GM21526 (cell line): ENCODE measurements at regions not wholly inside any gene's neighbourhood (a gene's known extent, or its start where the extent isn't known, plus 50 kb on each side); places are given as distances from the start of the nearest gene placed in this dataset.

ENCODE experiments used
- ATAC-seq: cut with Tn5 transposase; IDR thresholded peaks from one replicate; pipeline ENCODE4 v1.9.1; 2021; ENCODE audit warnings: moderate library complexity; ENCODE audit not compliant: unreplicated experiment, low FRiP score

GRCh38 chr4:60089546-60090273 is 1110.4 kb upstream of the ADGRL3 start:
- no peak for ATAC-seq

- ATAC-seq: no peak
Observed at GRCh38 chr4:60096676-60097075, 1103.5 kb upstream of the ADGRL3 start.

GRCh38 chr4:60116592-60116991 is 1083.5 kb upstream of the ADGRL3 start:
- no peak for ATAC-seq

GRCh38 chr4:60117726-60118323 is 1082.3 kb upstream of the ADGRL3 start:
- ATAC-seq: no peak

- no peak for ATAC-seq
Observed at GRCh38 chr4:60122820-60123219, 1077.3 kb upstream of the ADGRL3 start.

GRCh38 chr4:60128888-60129287 is 1071.2 kb upstream of the ADGRL3 start:
- no peak for ATAC-seq

GRCh38 chr4:60129740-60130139 is 1070.4 kb upstream of the ADGRL3 start:
- ATAC-seq: no peak

GRCh38 chr4:60133375-60133774 is 1066.8 kb upstream of the ADGRL3 start:
- ATAC-seq: no peak

- ATAC-seq: no peak
Observed at GRCh38 chr4:60134099-60134498, 1066.0 kb upstream of the ADGRL3 start.

- no peak for ATAC-seq
Observed at GRCh38 chr4:60155088-60155487, 1045.0 kb upstream of the ADGRL3 start.

GRCh38 chr4:60173103-60173502 is 1027.0 kb upstream of the ADGRL3 start:
- no peak for ATAC-seq

GRCh38 chr4:60173718-60174117 is 1026.4 kb upstream of the ADGRL3 start:
- no peak for ATAC-seq

GRCh38 chr4:60175241-60175640 is 1024.9 kb upstream of the ADGRL3 start:
- ATAC-seq: no peak

GRCh38 chr4:60187428-60187827 is 1012.7 kb upstream of the ADGRL3 start:
- ATAC-seq: no peak

GRCh38 chr4:60189286-60189685 is 1010.8 kb upstream of the ADGRL3 start:
- no peak for ATAC-seq

GRCh38 chr4:60194214-60194613 is 1005.9 kb upstream of the ADGRL3 start:
- no peak for ATAC-seq

GRCh38 chr4:60195256-60195655 is 1004.9 kb upstream of the ADGRL3 start:
- no peak for ATAC-seq

- ATAC-seq: no peak
Observed at GRCh38 chr4:60201052-60201673, 999.0 kb upstream of the ADGRL3 start.

- no peak for ATAC-seq
Observed at GRCh38 chr4:60209588-60209987, 990.5 kb upstream of the ADGRL3 start.

- no peak for ATAC-seq
Observed at GRCh38 chr4:60215906-60216305, 984.2 kb upstream of the ADGRL3 start.

GRCh38 chr4:60216752-60217151 is 983.4 kb upstream of the ADGRL3 start:
- no peak for ATAC-seq

GRCh38 chr4:60221866-60222265 is 978.3 kb upstream of the ADGRL3 start:
- no peak for ATAC-seq
